H1 (cell line): ENCODE measurements at regions not wholly inside any gene's neighbourhood (a gene's known extent, or its start where the extent isn't known, plus 50 kb on each side); places are given as distances from the start of the nearest gene placed in this dataset.

Source experiments
- CBX5 ChIP-seq: fragments of 300-800, 300-1000 bp; sonication (generic); IDR thresholded peaks from 2 replicates; pipeline ENCODE4 v1.7.1; 2016; ENCODE audit warnings: antibody characterized with exemption, low read length, low read depth
- CEBPB ChIP-seq: IDR thresholded peaks from 2 replicates; pipeline ENCODE4 v1.6.1; 2012; ENCODE audit warnings: low read depth, low read length
- JUN ChIP-seq: IDR thresholded peaks from 2 replicates; pipeline ENCODE4 v1.6.1; 2011; ENCODE audit warnings: low read depth, mild to moderate bottlenecking, improper control_type of control experiment, low read length
- JUND ChIP-seq: IDR thresholded peaks from 2 replicates; pipeline ENCODE4 v1.6.1; 2011; ENCODE audit warnings: mild to moderate bottlenecking, improper control_type of control experiment, low read length
- MAFK ChIP-seq: IDR thresholded peaks from 2 replicates; pipeline ENCODE4 v1.6.1; 2012; ENCODE audit warnings: low read depth, mild to moderate bottlenecking, improper control_type of control experiment, low read length
- PHF8 ChIP-seq: fragments of 200-600 bp; sonication (generic); conservative IDR thresholded peaks from 2 replicates; pipeline ENCODE4 v1.7.1; 2012; ENCODE audit warnings: low read depth, mild to moderate bottlenecking, inconsistent platforms, low read length, moderate library complexity
- POU5F1 ChIP-seq: IDR thresholded peaks from 2 replicates; pipeline ENCODE4 v1.6.1; 2011; ENCODE audit warnings: low read depth, mild to moderate bottlenecking, low read length, moderate library complexity
- TF ChIP-seq, protein P1 (sequence below): fragments of 300-600 bp; sonication (generic); IDR thresholded peaks from 2 replicates; pipeline ENCODE4 v1.7.1; 2012; ENCODE audit warnings: low read length, moderate library complexity, mild to moderate bottlenecking, inconsistent platforms; ENCODE audit not compliant: insufficient replicate concordance
- TF ChIP-seq, protein P2 (sequence below), 3 experiments: IDR thresholded peaks; 1 replicate in 2 of 3; 2 replicates in 1 of 3; pipeline versions ENCODE4 v1.5.1 to v1.6.1; 2011; ENCODE audit warnings: low read length in 3 of 3, mild to moderate bottlenecking in 3 of 3, inconsistent platforms in 2 of 3, low read depth in 1 of 3, moderate library complexity in 1 of 3; ENCODE audit not compliant: insufficient read depth in 1 of 3; ENCODE audit errors: control extremely low read depth in 1 of 3
- TF ChIP-seq, protein P3 (sequence below): IDR thresholded peaks from 2 replicates; pipeline ENCODE4 v1.6.1; 2012; ENCODE audit warnings: inconsistent platforms

DNA sequence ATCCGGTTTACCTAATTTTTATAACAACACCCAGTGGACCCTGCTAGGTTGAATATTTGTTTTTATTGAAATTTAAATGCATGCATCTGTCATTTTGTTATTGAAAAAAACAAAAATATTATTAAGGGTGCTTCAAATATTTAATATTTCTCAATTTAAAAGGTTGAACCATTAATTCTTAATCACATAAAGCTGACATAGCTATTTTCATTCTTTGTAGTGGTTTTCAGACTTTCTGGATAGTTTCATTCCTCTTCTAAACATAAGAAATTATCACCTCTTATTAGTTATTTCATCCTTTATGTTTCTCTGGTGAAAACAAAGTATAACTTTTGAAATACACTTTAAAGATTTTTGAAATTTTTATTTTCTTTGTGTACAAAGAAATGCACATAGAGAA is 369.9 kb upstream of the PLSCR5 start (continued):
- TF ChIP-seq, protein P1, sequence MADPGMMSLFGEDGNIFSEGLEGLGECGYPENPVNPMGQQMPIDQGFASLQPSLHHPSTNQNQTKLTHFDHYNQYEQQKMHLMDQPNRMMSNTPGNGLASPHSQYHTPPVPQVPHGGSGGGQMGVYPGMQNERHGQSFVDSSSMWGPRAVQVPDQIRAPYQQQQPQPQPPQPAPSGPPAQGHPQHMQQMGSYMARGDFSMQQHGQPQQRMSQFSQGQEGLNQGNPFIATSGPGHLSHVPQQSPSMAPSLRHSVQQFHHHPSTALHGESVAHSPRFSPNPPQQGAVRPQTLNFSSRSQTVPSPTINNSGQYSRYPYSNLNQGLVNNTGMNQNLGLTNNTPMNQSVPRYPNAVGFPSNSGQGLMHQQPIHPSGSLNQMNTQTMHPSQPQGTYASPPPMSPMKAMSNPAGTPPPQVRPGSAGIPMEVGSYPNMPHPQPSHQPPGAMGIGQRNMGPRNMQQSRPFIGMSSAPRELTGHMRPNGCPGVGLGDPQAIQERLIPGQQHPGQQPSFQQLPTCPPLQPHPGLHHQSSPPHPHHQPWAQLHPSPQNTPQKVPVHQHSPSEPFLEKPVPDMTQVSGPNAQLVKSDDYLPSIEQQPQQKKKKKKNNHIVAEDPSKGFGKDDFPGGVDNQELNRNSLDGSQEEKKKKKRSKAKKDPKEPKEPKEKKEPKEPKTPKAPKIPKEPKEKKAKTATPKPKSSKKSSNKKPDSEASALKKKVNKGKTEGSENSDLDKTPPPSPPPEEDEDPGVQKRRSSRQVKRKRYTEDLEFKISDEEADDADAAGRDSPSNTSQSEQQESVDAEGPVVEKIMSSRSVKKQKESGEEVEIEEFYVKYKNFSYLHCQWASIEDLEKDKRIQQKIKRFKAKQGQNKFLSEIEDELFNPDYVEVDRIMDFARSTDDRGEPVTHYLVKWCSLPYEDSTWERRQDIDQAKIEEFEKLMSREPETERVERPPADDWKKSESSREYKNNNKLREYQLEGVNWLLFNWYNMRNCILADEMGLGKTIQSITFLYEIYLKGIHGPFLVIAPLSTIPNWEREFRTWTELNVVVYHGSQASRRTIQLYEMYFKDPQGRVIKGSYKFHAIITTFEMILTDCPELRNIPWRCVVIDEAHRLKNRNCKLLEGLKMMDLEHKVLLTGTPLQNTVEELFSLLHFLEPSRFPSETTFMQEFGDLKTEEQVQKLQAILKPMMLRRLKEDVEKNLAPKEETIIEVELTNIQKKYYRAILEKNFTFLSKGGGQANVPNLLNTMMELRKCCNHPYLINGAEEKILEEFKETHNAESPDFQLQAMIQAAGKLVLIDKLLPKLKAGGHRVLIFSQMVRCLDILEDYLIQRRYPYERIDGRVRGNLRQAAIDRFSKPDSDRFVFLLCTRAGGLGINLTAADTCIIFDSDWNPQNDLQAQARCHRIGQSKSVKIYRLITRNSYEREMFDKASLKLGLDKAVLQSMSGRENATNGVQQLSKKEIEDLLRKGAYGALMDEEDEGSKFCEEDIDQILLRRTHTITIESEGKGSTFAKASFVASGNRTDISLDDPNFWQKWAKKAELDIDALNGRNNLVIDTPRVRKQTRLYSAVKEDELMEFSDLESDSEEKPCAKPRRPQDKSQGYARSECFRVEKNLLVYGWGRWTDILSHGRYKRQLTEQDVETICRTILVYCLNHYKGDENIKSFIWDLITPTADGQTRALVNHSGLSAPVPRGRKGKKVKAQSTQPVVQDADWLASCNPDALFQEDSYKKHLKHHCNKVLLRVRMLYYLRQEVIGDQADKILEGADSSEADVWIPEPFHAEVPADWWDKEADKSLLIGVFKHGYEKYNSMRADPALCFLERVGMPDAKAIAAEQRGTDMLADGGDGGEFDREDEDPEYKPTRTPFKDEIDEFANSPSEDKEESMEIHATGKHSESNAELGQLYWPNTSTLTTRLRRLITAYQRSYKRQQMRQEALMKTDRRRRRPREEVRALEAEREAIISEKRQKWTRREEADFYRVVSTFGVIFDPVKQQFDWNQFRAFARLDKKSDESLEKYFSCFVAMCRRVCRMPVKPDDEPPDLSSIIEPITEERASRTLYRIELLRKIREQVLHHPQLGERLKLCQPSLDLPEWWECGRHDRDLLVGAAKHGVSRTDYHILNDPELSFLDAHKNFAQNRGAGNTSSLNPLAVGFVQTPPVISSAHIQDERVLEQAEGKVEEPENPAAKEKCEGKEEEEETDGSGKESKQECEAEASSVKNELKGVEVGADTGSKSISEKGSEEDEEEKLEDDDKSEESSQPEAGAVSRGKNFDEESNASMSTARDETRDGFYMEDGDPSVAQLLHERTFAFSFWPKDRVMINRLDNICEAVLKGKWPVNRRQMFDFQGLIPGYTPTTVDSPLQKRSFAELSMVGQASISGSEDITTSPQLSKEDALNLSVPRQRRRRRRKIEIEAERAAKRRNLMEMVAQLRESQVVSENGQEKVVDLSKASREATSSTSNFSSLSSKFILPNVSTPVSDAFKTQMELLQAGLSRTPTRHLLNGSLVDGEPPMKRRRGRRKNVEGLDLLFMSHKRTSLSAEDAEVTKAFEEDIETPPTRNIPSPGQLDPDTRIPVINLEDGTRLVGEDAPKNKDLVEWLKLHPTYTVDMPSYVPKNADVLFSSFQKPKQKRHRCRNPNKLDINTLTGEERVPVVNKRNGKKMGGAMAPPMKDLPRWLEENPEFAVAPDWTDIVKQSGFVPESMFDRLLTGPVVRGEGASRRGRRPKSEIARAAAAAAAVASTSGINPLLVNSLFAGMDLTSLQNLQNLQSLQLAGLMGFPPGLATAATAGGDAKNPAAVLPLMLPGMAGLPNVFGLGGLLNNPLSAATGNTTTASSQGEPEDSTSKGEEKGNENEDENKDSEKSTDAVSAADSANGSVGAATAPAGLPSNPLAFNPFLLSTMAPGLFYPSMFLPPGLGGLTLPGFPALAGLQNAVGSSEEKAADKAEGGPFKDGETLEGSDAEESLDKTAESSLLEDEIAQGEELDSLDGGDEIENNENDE = no peak
- TF ChIP-seq, protein P2, sequence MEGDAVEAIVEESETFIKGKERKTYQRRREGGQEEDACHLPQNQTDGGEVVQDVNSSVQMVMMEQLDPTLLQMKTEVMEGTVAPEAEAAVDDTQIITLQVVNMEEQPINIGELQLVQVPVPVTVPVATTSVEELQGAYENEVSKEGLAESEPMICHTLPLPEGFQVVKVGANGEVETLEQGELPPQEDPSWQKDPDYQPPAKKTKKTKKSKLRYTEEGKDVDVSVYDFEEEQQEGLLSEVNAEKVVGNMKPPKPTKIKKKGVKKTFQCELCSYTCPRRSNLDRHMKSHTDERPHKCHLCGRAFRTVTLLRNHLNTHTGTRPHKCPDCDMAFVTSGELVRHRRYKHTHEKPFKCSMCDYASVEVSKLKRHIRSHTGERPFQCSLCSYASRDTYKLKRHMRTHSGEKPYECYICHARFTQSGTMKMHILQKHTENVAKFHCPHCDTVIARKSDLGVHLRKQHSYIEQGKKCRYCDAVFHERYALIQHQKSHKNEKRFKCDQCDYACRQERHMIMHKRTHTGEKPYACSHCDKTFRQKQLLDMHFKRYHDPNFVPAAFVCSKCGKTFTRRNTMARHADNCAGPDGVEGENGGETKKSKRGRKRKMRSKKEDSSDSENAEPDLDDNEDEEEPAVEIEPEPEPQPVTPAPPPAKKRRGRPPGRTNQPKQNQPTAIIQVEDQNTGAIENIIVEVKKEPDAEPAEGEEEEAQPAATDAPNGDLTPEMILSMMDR (IDR thresholded peaks at IDR 0.05; ENCODE audit: control extremely low read depth in 1 of 3, insufficient read depth in 1 of 3, low read depth in 1 of 3, low read length in 3 of 3) = no peak
- TF ChIP-seq CBX5 (no peak), CEBPB (no peak), PHF8 (no peak), JUN (no peak), MAFK (no peak), JUND (no peak), POU5F1 (no peak)
- TF ChIP-seq, protein P3, sequence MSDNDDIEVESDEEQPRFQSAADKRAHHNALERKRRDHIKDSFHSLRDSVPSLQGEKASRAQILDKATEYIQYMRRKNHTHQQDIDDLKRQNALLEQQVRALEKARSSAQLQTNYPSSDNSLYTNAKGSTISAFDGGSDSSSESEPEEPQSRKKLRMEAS = no peak
